HEK293T (cell line): ENCODE measurements at regions not wholly inside any gene's neighbourhood (a gene's known extent, or its start where the extent isn't known, plus 50 kb on each side); places are given as distances from the start of the nearest gene placed in this dataset.

ENCODE experiments used
- CTCF ChIA-PET: fragments of 350-600 bp; formaldehyde crosslinking; extraction: SDS; loops from one replicate; lab custom pipeline; 2021; ENCODE audit warnings: antibody characterized with exemption, inconsistent platforms; lab: Yijun Ruan, JAX
- POLR2A ChIA-PET: fragments of 350-600 bp; formaldehyde crosslinking; extraction: SDS; loops from one replicate; lab custom pipeline; 2020; ENCODE audit warnings: antibody characterized with exemption, inconsistent platforms; lab: Yijun Ruan, JAX
- DNase-seq: peaks from one replicate; pipeline ENCODE4 v3.0.0; 2012; ENCODE audit warnings: mixed read lengths; ENCODE audit errors: extremely low spot score
- ARNT ChIP-seq: fragments of 450-650 bp; IDR thresholded peaks from 2 replicates; pipeline ENCODE4 v1.6.1; 2017; ENCODE audit warnings: mild to moderate bottlenecking
- BHLHE40 ChIP-seq: fragments of 450-650 bp; IDR thresholded peaks from 2 replicates; pipeline ENCODE4 v1.6.1; 2016; ENCODE audit warnings: mild to moderate bottlenecking, moderate library complexity, borderline replicate concordance
- CTBP1 ChIP-seq: fragments of 450-650 bp; IDR thresholded peaks from 2 replicates; pipeline ENCODE4 v1.6.1; 2016; ENCODE audit warnings: borderline replicate concordance
- ELF4 ChIP-seq: fragments of 450-650 bp; IDR thresholded peaks from 2 replicates; pipeline ENCODE4 v1.6.1; 2017; ENCODE audit warnings: antibody characterized with exemption
- FOXA1 ChIP-seq: fragments of 450-650 bp; IDR thresholded peaks from 2 replicates; pipeline ENCODE4 v1.6.1; 2016; ENCODE audit warnings: mild to moderate bottlenecking
- FOXK2 ChIP-seq: fragments of 450-650 bp; IDR thresholded peaks from 2 replicates; pipeline ENCODE4 v1.6.1; 2016; ENCODE audit warnings: mild to moderate bottlenecking
- FOXM1 ChIP-seq: fragments of 450-650 bp; IDR thresholded peaks from 2 replicates; pipeline ENCODE4 v1.6.1; 2017; ENCODE audit warnings: mild to moderate bottlenecking, borderline replicate concordance
- HDGF ChIP-seq: fragments of 450-650 bp; IDR thresholded peaks from 2 replicates; pipeline ENCODE4 v1.6.1; 2017; ENCODE audit warnings: antibody characterized with exemption, borderline replicate concordance
- L3MBTL2 ChIP-seq: fragments of 450-650 bp; conservative IDR thresholded peaks from 2 replicates; pipeline ENCODE4 v1.6.1; 2016; ENCODE audit warnings: mild to moderate bottlenecking
- LEF1 ChIP-seq: fragments of 450-650 bp; IDR thresholded peaks from 2 replicates; pipeline ENCODE4 v1.6.1; 2017; ENCODE audit warnings: mild to moderate bottlenecking, borderline replicate concordance
- NFRKB ChIP-seq: fragments of 450-650 bp; IDR thresholded peaks from 2 replicates; pipeline ENCODE4 v1.6.1; 2016; ENCODE audit warnings: mild to moderate bottlenecking, moderate library complexity
- SP1 ChIP-seq: fragments of 450-650 bp; IDR thresholded peaks from 2 replicates; pipeline ENCODE4 v1.6.1; 2017
- SUZ12 ChIP-seq: fragments of 450-650 bp; IDR thresholded peaks from 2 replicates; pipeline ENCODE4 v1.6.1; 2016; ENCODE audit warnings: mild to moderate bottlenecking
- TARDBP ChIP-seq: fragments of 450-650 bp; IDR thresholded peaks from 2 replicates; pipeline ENCODE4 v1.6.1; 2016
- ZNF384 ChIP-seq: fragments of 450-650 bp; IDR thresholded peaks from 2 replicates; pipeline ENCODE4 v1.6.1; 2016
- TF ChIP-seq, protein P1 (sequence below): fragments of 450-650 bp; IDR thresholded peaks from 2 replicates; pipeline ENCODE4 v1.6.1; 2016

DNA sequence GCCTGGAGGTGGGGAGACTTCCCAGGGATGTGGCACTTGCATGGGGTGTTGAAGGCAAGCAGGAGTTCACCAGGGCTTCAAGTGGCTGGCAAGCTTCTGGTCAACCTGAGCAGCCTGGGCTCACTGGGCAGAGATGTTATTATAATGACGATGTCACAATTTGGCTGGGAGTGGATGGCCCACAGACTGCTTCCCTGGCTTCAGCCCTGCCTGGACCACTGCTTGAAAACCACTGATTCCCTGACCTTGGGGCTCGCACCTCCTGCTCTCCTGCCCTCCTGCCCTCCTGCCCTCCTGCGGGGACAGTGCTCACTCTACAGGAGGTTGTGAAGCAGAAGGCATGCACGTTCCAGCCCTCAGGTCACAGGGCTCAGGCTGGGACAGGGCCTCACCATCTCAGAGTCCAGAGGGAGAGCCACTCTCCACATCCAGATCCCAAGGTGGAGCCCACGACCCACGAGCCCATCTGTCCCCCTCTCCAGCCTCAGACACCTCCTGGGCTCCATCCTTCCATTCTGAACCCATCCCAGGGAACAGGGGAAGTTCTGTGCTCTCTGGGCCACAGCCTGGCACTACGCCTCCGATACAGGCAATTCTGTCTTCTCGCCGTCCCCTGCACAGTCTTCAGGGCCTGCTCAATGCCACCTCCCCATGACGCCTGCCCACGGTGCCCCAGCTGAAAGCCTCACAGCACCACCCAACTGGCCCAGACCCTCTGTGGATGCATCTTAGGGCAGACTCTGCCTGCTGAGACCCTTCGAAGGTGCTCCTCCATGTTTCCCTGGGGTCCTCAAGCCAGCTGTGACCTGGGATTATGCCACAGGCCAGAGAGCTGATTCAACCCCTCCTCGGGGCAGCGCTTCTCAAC, 241.6 kb upstream of the RAB6C start:
- TF ChIP-seq SP1 (no peak), ARNT (no peak), L3MBTL2 (no peak), BHLHE40 (no peak), TARDBP (no peak), CTBP1 (no peak), FOXM1 (no peak), NFRKB (no peak), ELF4 (no peak), FOXA1 (no peak), ZNF384 (no peak), SUZ12 (no peak), HDGF (no peak), LEF1 (no peak), FOXK2 (no peak)
- TF ChIP-seq, protein P1, sequence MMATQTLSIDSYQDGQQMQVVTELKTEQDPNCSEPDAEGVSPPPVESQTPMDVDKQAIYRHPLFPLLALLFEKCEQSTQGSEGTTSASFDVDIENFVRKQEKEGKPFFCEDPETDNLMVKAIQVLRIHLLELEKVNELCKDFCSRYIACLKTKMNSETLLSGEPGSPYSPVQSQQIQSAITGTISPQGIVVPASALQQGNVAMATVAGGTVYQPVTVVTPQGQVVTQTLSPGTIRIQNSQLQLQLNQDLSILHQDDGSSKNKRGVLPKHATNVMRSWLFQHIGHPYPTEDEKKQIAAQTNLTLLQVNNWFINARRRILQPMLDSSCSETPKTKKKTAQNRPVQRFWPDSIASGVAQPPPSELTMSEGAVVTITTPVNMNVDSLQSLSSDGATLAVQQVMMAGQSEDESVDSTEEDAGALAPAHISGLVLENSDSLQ, result no peak
- POLR2A ChIA-PET, result no interaction called here
- CTCF ChIA-PET, result no interaction called here
- no peak for DNase-seq

DNA sequence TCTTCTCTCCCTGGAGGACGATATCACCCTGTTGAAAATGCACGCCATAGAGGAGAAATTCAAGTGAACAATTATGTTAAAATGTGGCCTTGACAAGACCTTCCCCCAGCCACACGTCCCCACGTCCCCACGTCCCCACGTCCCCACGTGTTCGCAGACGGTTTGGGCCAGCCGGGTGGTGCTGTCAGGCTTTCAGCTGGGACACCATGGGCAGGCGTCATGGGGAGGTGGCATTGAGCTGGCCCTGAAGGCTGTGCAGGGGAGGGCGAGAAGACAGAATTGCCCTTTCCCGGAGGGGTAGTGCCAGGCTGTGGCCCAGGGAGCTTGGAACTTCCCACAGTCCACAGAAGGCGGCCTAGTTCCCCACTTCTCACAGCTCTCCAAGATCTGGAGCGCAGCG, 240.7 kb upstream of the RAB6C start:
- no peak for TF ChIP-seq ZNF384
- ChIA-PET CTCF (no interaction called here), POLR2A (no interaction called here)
- DNase-seq, result no peak

DNA sequence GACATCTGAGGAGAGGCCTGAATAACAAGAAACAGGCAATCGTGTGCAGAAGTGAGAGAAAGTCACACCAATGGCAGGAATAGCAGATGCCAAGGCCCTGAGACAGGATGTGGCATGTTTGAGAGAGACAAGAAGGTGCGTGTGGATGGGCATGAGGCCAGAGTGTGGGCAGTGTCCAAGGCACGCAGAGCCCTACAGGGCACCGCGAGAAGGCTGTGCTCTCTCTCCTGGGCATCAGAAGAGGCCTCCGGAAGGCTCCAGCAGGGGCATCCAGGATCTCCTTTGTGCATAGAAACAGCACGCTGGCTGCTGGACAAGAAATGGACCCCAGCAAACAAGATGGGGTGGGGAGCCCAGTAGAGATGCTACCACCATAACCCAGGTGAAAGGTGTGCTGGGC, 239.0 kb upstream of the RAB6C start:
- CTCF ChIA-PET, result no interaction called here
- no peak for DNase-seq
- POLR2A ChIA-PET, result no interaction called here
- TF ChIP-seq BHLHE40 (no peak), FOXM1 (no peak), LEF1 (no peak), NFRKB (no peak), TARDBP (no peak), FOXA1 (no peak), FOXK2 (no peak), ELF4 (no peak), HDGF (no peak), CTBP1 (no peak), SUZ12 (no peak), ARNT (no peak), SP1 (no peak), ZNF384 (no peak)

DNA sequence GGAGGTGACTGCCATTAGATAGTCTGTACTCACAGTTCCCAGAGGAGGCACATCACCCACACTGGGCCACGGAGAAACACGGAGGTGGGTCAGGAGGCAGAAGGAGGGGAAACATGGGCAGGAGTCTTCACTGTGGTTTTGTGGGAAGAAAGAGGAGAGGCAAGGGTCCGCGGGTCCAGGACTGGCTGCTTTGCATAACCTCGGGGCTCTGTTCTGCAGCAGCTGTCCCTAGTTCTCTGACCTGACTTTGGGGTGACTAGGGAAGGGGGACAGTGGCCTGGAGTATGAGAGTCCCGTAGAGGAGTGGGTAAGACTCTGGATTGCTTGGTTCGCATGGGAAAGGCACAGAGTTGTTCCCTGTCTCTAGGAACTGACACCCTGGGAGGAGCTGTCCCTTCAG, 238.3 kb upstream of the RAB6C start:
- no peak for DNase-seq
- ChIA-PET CTCF (no interaction called here), POLR2A (no interaction called here)
- TF ChIP-seq LEF1 (no peak), ZNF384 (no peak), ELF4 (no peak), FOXK2 (no peak), L3MBTL2 (no peak), TARDBP (no peak), ARNT (no peak), HDGF (no peak)
- TF ChIP-seq, protein P1, result no peak

DNA sequence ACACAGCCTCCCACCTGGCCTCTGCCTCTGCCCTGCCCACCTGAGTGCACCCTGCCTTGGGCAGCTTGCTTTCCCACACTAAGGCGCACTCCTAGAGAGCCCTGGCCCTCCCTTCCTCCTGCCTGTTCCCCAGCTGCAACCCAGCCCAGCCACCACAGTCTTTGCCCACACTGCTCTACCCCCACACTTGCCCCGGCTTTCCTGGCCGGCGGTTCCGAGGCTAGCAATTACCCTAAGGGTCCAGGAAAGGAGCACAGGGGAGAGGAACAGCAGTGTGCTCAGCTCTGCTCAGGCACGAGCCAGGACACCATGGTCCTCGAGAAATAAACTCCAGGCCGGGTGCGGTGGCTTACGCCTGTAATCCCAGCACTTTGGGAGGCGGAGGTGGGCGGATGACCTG, 237.8 kb upstream of the RAB6C start:
- no peak for DNase-seq
- CTCF ChIA-PET, result no interaction called here
- POLR2A ChIA-PET, result no interaction called here
- TF ChIP-seq SUZ12 (no peak), HDGF (no peak), ZNF384 (no peak), FOXA1 (no peak), ELF4 (no peak)

- CTCF ChIA-PET, result interaction anchor here (0.7 kb wide), 1 partner anchor 9 kb away, joined by 3 read pairs; no protein-coding TSS in a partner anchor
- TF ChIP-seq HDGF, result no peak
- no peak for TF ChIP-seq ARNT
- DNase-seq, result no peak
- POLR2A ChIA-PET, result no interaction called here
Observed at GRCh38 chr2:129742415-129743180, 236.9 kb upstream of the RAB6C start.

DNA sequence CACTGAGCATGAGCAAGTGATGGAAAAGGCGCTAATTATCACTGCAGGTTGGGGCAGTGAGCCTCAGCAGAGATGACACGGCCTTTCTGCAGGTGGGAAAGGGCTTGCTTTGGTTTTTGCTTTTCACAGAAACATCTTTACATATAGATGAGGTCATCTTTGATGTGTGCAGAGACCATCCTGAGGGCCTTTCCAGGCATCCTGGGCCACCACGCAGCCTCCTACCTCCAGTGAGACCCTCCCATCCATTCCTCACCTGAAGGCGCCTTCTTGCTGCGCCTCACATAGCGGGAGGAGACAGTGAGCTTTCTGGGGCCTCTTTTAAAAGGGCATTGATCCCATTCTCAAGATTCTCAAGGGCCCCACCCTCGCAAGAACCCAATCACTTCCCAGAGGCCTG, 235.3 kb upstream of the RAB6C start:
- DNase-seq, result no peak
- ChIA-PET CTCF (no interaction called here), POLR2A (no interaction called here)
- no peak for TF ChIP-seq SP1
- TF ChIP-seq NFRKB, result no peak
- TF ChIP-seq, protein P1, result no peak
- TF ChIP-seq ARNT, result no peak
- TF ChIP-seq FOXM1, result no peak
- TF ChIP-seq FOXK2, result no peak
- no peak for TF ChIP-seq L3MBTL2
- TF ChIP-seq TARDBP, result no peak
- TF ChIP-seq SUZ12, result no peak
- TF ChIP-seq CTBP1, result no peak
- no peak for TF ChIP-seq BHLHE40
- TF ChIP-seq ELF4, result no peak
- TF ChIP-seq ZNF384, result no peak
- TF ChIP-seq HDGF, result no peak
- no peak for TF ChIP-seq LEF1
- TF ChIP-seq FOXA1, result no peak
